HG02970 (cell line): ENCODE measurements at regions not wholly inside any gene's neighbourhood (a gene's known extent, or its start where the extent isn't known, plus 50 kb on each side); places are given as distances from the start of the nearest gene placed in this dataset.
"Not testable (repeated sequence)": the region's sequence is repeated elsewhere in the genome, so short reads cannot be mapped to it uniquely, and the experiment has no call there.

ENCODE experiments used
- ATAC-seq: cut with Tn5 transposase; IDR thresholded peaks from one replicate; pipeline ENCODE4 v1.9.1; 2021; ENCODE audit warnings: mild to moderate bottlenecking, moderate library complexity, moderate number of reproducible peaks; ENCODE audit not compliant: unreplicated experiment, low FRiP score

GRCh38 chr17:34038786-34039185 is 216.3 kb upstream of the CCL2 start:
- not testable (repeated sequence) for ATAC-seq

- ATAC-seq: not testable (repeated sequence)
Observed at GRCh38 chr17:34039213-34039612, 215.9 kb upstream of the CCL2 start.

GRCh38 chr17:34039759-34040555 is 215.1 kb upstream of the CCL2 start:
- not testable (repeated sequence) for ATAC-seq

- no peak for ATAC-seq
Observed at GRCh38 chr17:34045990-34046389, 209.1 kb upstream of the CCL2 start.

- no peak for ATAC-seq
Observed at GRCh38 chr17:34051046-34051445, 204.0 kb upstream of the CCL2 start.

- no peak for ATAC-seq
Observed at GRCh38 chr17:34054495-34054894, 200.6 kb upstream of the CCL2 start.

GRCh38 chr17:34055606-34056005 is 199.5 kb upstream of the CCL2 start:
- ATAC-seq: no peak

- no peak for ATAC-seq
Observed at GRCh38 chr17:34059423-34060220, 195.5 kb upstream of the CCL2 start.

- ATAC-seq: no peak
Observed at GRCh38 chr17:34066528-34066927, 188.6 kb upstream of the CCL2 start.

GRCh38 chr17:34067011-34067410 is 188.1 kb upstream of the CCL2 start:
- ATAC-seq: no peak

GRCh38 chr17:34068571-34068970 is 186.5 kb upstream of the CCL2 start:
- ATAC-seq: no peak

- no peak for ATAC-seq
Observed at GRCh38 chr17:34070712-34071111, 184.4 kb upstream of the CCL2 start.

GRCh38 chr17:34071886-34072420 is 183.1 kb upstream of the CCL2 start:
- ATAC-seq: no peak

- no peak for ATAC-seq
Observed at GRCh38 chr17:34075076-34075475, 180.0 kb upstream of the CCL2 start.

- no peak for ATAC-seq
Observed at GRCh38 chr17:34076743-34077631, 178.1 kb upstream of the CCL2 start.

GRCh38 chr17:34081269-34081668 is 173.8 kb upstream of the CCL2 start:
- no peak for ATAC-seq

- ATAC-seq: no peak
Observed at GRCh38 chr17:34082404-34082803, 172.7 kb upstream of the CCL2 start.

- not testable (repeated sequence) for ATAC-seq
Observed at GRCh38 chr17:34089042-34089441, 166.0 kb upstream of the CCL2 start.

GRCh38 chr17:34090593-34090992 is 164.5 kb upstream of the CCL2 start:
- no peak for ATAC-seq

- no peak for ATAC-seq
Observed at GRCh38 chr17:34091975-34092374, 163.1 kb upstream of the CCL2 start.
